GM15510 (cell line): ENCODE measurements at regions not wholly inside any gene's neighbourhood (a gene's known extent, or its start where the extent isn't known, plus 50 kb on each side); places are given as distances from the start of the nearest gene placed in this dataset.

ENCODE experiments used
- POLR2A ChIP-seq: IDR thresholded peaks from 3 replicates; pipeline ENCODE4 v1.6.1; 2011; ENCODE audit warnings: borderline replicate concordance; ENCODE audit not compliant: insufficient read length; ENCODE audit errors: extremely low read depth

DNA sequence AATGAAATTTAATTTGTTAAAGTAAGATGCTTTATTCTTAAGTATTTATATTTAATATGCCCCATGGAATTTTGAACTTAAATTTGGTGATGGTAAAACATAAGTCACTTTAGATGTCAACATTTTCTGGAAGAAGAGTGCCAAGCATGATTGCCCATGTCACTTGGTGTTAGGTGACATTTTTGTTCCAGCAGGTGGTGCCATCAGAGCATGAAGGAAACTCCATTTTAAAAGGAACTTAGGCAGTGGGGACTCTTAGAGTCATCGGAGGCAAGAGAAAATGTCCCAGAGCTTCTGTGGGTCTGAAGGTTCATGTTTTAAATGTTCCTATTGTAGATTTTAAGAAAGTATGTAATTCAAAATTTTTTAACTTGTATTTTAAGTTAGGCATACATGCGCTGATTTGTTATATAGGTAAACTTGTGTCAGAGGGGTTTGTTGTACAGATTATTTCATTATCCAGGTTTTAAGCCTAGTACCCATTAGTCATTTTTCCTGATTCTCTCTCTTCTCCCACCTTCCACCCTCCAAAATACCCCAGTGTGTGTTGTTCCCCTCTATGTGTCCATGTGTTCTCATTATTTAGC is 789.3 kb downstream of the SEMA5A start:
- TF ChIP-seq POLR2A = no peak

GRCh38 chr5:8765886-8766285 is 780.0 kb downstream of the SEMA5A start:
- no peak for TF ChIP-seq POLR2A

- TF ChIP-seq POLR2A = no peak
Observed at GRCh38 chr5:8766448-8766847, 779.4 kb downstream of the SEMA5A start.

GRCh38 chr5:8767111-8767510 is 778.8 kb downstream of the SEMA5A start:
- no peak for TF ChIP-seq POLR2A

GRCh38 chr5:8767746-8768145 is 778.1 kb downstream of the SEMA5A start:
- TF ChIP-seq POLR2A = no peak

GRCh38 chr5:8769631-8770030 is 776.2 kb downstream of the SEMA5A start:
- TF ChIP-seq POLR2A = no peak

DNA sequence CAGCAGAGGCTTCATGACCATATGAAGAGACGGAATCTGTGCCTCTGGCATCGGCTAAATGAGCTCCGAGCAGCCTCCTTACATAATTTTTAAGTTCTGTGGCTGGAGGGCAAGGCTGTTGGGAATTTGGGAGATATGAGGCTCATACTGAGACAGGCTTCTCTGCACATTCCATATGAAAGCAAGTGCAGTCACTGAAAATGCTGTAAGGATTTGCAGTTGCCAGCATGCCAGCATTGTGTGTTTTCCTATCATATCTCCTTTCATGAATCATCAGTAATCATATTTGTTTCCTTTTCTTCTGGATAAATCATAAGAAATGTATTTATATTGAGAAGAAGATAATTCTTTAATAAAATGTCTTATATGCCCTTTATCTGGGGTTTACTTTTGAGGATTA is 775.4 kb downstream of the SEMA5A start:
- TF ChIP-seq POLR2A = no peak

DNA sequence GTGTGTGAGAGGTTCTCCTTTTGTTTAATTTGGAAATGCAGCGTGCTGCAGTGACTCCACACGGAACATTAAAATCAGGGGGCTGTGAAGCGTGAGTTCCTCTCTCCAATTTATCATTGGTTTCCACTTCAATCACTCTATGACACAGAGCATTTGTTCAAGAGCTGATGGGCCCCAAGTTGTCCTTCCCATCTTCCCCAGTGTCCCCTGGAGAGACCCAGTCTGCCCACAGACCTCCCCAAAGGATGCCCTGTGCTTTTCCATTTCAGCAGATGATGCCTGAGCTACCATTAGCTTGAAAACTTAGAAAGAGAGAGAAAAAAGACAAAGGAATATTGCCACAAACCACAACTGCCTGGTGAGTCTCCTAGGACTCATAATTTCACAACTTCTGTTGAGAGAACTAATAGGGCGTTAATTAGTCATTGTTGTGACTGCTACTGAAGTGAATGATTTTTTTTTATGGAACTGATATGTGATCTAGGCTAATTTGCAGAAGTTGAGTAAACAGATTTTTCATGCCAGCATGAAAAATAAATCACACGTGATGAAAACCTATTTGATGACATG is 772.7 kb downstream of the SEMA5A start:
- TF ChIP-seq POLR2A = no peak

DNA sequence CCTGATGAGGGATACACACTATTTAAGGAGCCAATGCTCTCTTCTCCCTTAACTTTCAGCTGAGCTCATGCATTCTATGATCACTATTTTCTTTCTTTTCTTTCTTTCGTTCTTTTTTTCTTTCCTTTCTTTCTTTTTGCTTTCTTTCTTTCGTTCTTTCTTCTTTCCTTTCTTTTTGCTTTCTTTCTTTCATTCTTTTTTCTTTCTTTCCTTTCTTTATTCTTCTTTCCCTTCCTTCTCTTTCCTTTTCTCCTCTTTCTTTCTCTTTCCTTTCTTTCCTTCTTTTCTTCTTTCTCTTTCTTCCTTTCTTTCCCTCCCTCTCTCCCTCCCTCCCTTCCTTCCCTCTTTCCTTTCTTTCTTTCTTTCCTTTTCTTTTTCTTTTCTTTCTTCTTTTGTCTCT is 761.2 kb downstream of the SEMA5A start:
- TF ChIP-seq POLR2A = no peak

DNA sequence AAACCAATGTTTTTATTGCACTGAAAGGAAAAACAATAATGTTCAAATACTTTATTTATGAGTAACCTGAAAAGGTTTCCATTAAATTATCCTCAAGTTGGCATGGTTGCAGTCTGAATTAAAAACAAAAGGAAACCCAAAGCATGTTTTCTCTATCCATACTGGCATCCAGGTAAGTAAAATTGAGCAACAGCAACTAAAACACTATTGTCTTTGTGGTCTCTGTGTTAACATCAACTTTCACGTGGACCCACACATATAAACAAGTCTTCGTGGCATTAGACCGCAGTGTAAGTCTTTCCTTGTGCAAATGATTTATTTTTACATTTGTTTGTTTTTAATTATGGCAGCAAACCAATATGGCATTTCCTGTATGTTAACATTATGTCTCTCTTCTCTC is 757.6 kb downstream of the SEMA5A start:
- no peak for TF ChIP-seq POLR2A

DNA sequence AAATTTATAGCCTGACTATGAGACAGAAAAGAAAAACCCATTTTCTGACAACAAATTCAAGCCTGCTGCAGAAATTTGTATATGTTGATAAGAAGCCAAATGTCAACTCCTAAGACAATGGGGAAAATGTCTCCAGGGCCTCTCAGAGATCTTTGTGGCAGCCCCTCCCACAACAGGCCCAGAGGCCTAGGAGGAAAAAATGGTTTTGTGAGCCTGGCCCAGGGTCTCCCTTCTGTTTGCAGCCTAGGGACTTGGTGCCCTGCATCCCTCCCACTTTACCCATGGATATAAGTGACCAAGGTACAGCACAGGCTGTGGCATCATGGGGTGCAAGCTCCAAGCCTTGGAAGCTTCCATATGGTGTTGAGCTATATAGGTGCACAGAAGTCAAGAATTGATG is 740.2 kb downstream of the SEMA5A start:
- TF ChIP-seq POLR2A = no peak

- TF ChIP-seq POLR2A = no peak
Observed at GRCh38 chr5:8807636-8808035, 738.2 kb downstream of the SEMA5A start.

DNA sequence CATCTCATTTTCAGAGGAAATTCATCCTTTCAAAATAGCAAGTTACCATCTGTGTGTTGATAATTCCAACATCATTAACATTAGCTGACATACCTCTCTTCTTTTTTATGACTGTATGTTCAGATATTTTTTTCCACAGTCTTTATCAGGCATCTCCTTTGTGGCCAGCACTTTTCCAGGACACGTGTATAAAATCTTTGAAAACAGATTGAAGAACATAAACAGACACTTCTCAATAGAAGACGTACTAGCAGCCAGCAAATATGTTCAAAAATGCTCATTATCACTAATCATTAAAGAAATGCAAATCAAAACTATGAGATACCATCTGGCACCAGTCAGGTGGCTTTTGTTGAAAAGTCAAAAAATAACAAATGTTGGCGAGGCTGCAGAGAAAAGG is 734.3 kb downstream of the SEMA5A start:
- TF ChIP-seq POLR2A = no peak

- no peak for TF ChIP-seq POLR2A
Observed at GRCh38 chr5:8813180-8813579, 732.7 kb downstream of the SEMA5A start.

DNA sequence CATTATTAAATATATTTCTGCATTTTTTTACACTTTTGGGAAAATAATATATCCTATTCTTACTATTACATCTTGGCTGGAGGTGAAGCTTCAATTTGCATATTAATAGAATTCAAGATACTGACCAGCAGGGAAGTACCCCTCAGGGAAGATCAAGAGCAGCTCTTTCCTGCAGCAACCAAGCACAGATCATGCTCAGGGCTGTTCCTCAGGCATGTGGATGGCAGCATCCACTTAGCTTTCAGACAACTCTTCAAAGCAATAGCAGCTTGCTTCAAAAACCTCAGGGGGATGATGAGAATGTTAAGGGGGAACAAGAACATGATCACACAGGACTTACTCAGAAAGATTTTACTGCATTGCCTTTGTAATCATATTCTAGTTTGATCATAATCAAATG is 731.8 kb downstream of the SEMA5A start:
- TF ChIP-seq POLR2A = no peak

- no peak for TF ChIP-seq POLR2A
Observed at GRCh38 chr5:8824371-8824770, 721.5 kb downstream of the SEMA5A start.
